Gastroesophageal sphincter (tissue), 4 donors: ENCODE measurements at regions not wholly inside any gene's neighbourhood (a gene's known extent, or its start where the extent isn't known, plus 50 kb on each side); places are given as distances from the start of the nearest gene placed in this dataset.

ENCODE experiments used
- ATAC-seq: fragments of 150-250 bp; one replicate; pipeline ENCODE4 v1.9.1; 2016; ENCODE audit warnings: mild to moderate bottlenecking, moderate library complexity
- H3K27ac ChIP-seq, 4 donors: fragments of 200-600 bp; sonication (generic) in 3 of 4; 1 replicate in 3 of 4; 2 replicates in 1 of 4; pipeline ENCODE4 v1.5.1; 2016 to 2019
- H3K27me3 ChIP-seq: fragments of 200-600 bp; sonication (generic); one replicate; pipeline ENCODE4 v1.5.1; 2019
- H3K36me3 ChIP-seq, 2 donors: fragments of 200-600 bp; sonication (generic); one replicate each; pipeline ENCODE4 v1.5.1; 2019; ENCODE audit warnings: control low read depth in 1 of 2
- H3K4me1 ChIP-seq, 3 donors: fragments of 200-600 bp; sonication (generic); 1 replicate in 2 of 3; 2 replicates in 1 of 3; pipeline ENCODE4 v1.5.1; 2016 to 2019; ENCODE audit warnings: control low read depth in 2 of 3
- H3K4me3 ChIP-seq, 2 donors: fragments of 200-600 bp; sonication (generic); one replicate each; pipeline ENCODE4 v1.5.1; 2019; ENCODE audit warnings: mild to moderate bottlenecking in 1 of 2, moderate library complexity in 1 of 2
- H3K9me3 ChIP-seq, 3 donors: fragments of 200-600 bp; sonication (generic); one replicate each; pipeline ENCODE4 v1.5.1; 2017 to 2019; ENCODE audit warnings: control low read depth in 2 of 3
- CTCF ChIP-seq, 4 experiments: fragments of 200-600 bp in 2 of 4; fragments of 450-650 bp in 2 of 4; sonication (generic) in 1 of 4; IDR thresholded peaks; one replicate each; pipeline ENCODE4 v1.5.1; 2017 to 2019; ENCODE audit warnings: antibody characterized with exemption in 4 of 4, mild to moderate bottlenecking in 2 of 4, moderate library complexity in 2 of 4
- EP300 ChIP-seq: sonication (generic); formaldehyde crosslinking; IDR thresholded peaks from one replicate; pipeline ENCODE4 v1.6.1; 2017; ENCODE audit warnings: antibody characterized with exemption, mild to moderate bottlenecking
- POLR2A ChIP-seq, 2 donors: fragments of 450-650 bp; IDR thresholded peaks; one replicate each; pipeline ENCODE4 v1.6.1; 2017; ENCODE audit warnings: antibody characterized with exemption in 2 of 2, mild to moderate bottlenecking in 2 of 2, moderate library complexity in 1 of 2
- POLR2AphosphoS5 ChIP-seq: sonication (generic); formaldehyde crosslinking; IDR thresholded peaks from one replicate; pipeline ENCODE4 v1.6.1; 2017; ENCODE audit warnings: antibody characterized with exemption
- WGBS, 2 donors: methylation state at CpG; one replicate each; pipeline ENCODE4 v1.1.5; 2018; ENCODE audit warnings: low coverage in 1 of 2; 5-methylcytosine and 5-hydroxymethylcytosine counted together

- no peak overlapping the region for H3K4me3 ChIP-seq
- H3K27me3 ChIP-seq: no peaks in the 10 kb centered on the region
- H3K36me3 ChIP-seq: no peaks in the 10 kb centered on the region
- TF ChIP-seq POLR2A (IDR thresholded peaks at IDR 0.05) (no peak), CTCF (IDR thresholded peaks at IDR 0.05) (no peak), POLR2AphosphoS5 (no peak), EP300 (no peak)
- ATAC-seq: no peak
- no peaks in the 10 kb centered on the region for H3K9me3 ChIP-seq
- no peaks in the 10 kb centered on the region for H3K4me1 ChIP-seq
- no peak overlapping the region for H3K27ac ChIP-seq
- WGBS, 2 donors: 64 to 100% methylated on average over 1 of the region's 1 CpG
These were observed 200.6 kb upstream of the MEX3C start for GRCh38 chr18:51398104-51398503.

- 62 to 96% methylated on average over 6 to 8 of the region's 11 CpGs for WGBS, 2 donors
- no peaks in the 10 kb centered on the region for H3K9me3 ChIP-seq
- H3K36me3 ChIP-seq: no peaks in the 10 kb centered on the region
- H3K27ac ChIP-seq: no peak overlapping the region
- TF ChIP-seq CTCF (IDR thresholded peaks at IDR 0.05) (no peak), POLR2A (IDR thresholded peaks at IDR 0.05) (no peak), POLR2AphosphoS5 (no peak), EP300 (no peak)
- no peak for ATAC-seq
- no peaks in the 10 kb centered on the region for H3K27me3 ChIP-seq
- no peak overlapping the region for H3K4me3 ChIP-seq
- no peaks in the 10 kb centered on the region for H3K4me1 ChIP-seq
These were observed 202.1 kb upstream of the MEX3C start for GRCh38 chr18:51399491-51400122.

- Histone ChIP-seq H3K27ac (no peak overlapping the region), H3K9me3 (no peaks in the 10 kb centered on the region), H3K4me1 (no peaks in the 10 kb centered on the region), H3K27me3 (no peaks in the 10 kb centered on the region), H3K4me3 (no peak overlapping the region), H3K36me3 (no peaks in the 10 kb centered on the region)
- no peak for ATAC-seq
- no peak for TF ChIP-seq POLR2AphosphoS5
- TF ChIP-seq EP300: no peak
- TF ChIP-seq POLR2A (IDR thresholded peaks at IDR 0.05): no peak
- TF ChIP-seq CTCF (IDR thresholded peaks at IDR 0.05): no peak
- 39 to 47% methylated on average over 2 of the region's 2 CpGs for WGBS, 2 donors
These were observed 203.2 kb upstream of the MEX3C start for GRCh38 chr18:51400721-51401120.

GRCh38 chr18:51401912-51402311, 204.4 kb upstream of the MEX3C start:
- Histone ChIP-seq H3K27ac (no peak overlapping the region), H3K36me3 (no peaks in the 10 kb centered on the region), H3K9me3 (no peaks in the 10 kb centered on the region), H3K4me1 (no peaks in the 10 kb centered on the region), H3K4me3 (no peak overlapping the region), H3K27me3 (no peaks in the 10 kb centered on the region)
- WGBS, 2 donors: 83 to 93% methylated on average over 2 of the region's 2 CpGs
- TF ChIP-seq CTCF (IDR thresholded peaks at IDR 0.05): no peak
- TF ChIP-seq POLR2A (IDR thresholded peaks at IDR 0.05): no peak
- TF ChIP-seq POLR2AphosphoS5: no peak
- TF ChIP-seq EP300: no peak
- ATAC-seq: no peak

- no peaks in the 10 kb centered on the region for H3K27me3 ChIP-seq
- H3K4me3 ChIP-seq: no peak overlapping the region
- 57 to 64% methylated on average over 1 to 2 of the region's 2 CpGs for WGBS, 2 donors
- ATAC-seq: no peak
- H3K27ac ChIP-seq: no peak overlapping the region
- no peaks in the 10 kb centered on the region for H3K36me3 ChIP-seq
- H3K9me3 ChIP-seq: no peaks in the 10 kb centered on the region
- TF ChIP-seq POLR2AphosphoS5 (no peak), CTCF (IDR thresholded peaks at IDR 0.05) (no peak), POLR2A (IDR thresholded peaks at IDR 0.05) (no peak), EP300 (no peak)
- no peaks in the 10 kb centered on the region for H3K4me1 ChIP-seq
These were observed 207.1 kb upstream of the MEX3C start for GRCh38 chr18:51404620-51405019.
